Islet of Langerhans (tissue), 1 donor: ENCODE measurements at regions not wholly inside any gene's neighbourhood (a gene's known extent, or its start where the extent isn't known, plus 50 kb on each side); places are given as distances from the start of the nearest gene placed in this dataset.
A peak's percentile ranks its signal among the peaks of the same experiment; 100 is the strongest.
"Not testable (repeated sequence)": the region's sequence is repeated elsewhere in the genome, so short reads cannot be mapped to it uniquely, and the experiment has no call there.

Experiments
- FAIRE-seq: peaks from one replicate; lab custom pipeline; 2011; peaks lifted over from hg19 to GRCh38; lab: Jason Lieb, UNC

GRCh38 chr6:1230689-1231605, 81.0 kb upstream of the FOXQ1 start:
- FAIRE-seq = no peak

- no peak for FAIRE-seq
Observed at GRCh38 chr6:1230281-1230680, 81.6 kb upstream of the FOXQ1 start.

- no peak for FAIRE-seq
Observed at GRCh38 chr6:1229808-1230207, 82.1 kb upstream of the FOXQ1 start.

GRCh38 chr6:1229301-1229700, 82.6 kb upstream of the FOXQ1 start:
- no peak for FAIRE-seq

GRCh38 chr6:1228754-1229191, 83.1 kb upstream of the FOXQ1 start:
- FAIRE-seq = no peak

GRCh38 chr6:1227935-1228753, 83.8 kb upstream of the FOXQ1 start:
- no peak for FAIRE-seq

- FAIRE-seq = no peak
Observed at GRCh38 chr6:1227600-1227934, 84.3 kb upstream of the FOXQ1 start.

GRCh38 chr6:1226277-1227099, 85.4 kb upstream of the FOXQ1 start:
- no peak for FAIRE-seq

- no peak for FAIRE-seq
Observed at GRCh38 chr6:1224514-1224913, 87.4 kb upstream of the FOXQ1 start.

GRCh38 chr6:1222728-1223595, 88.9 kb upstream of the FOXQ1 start:
- no peak for FAIRE-seq

GRCh38 chr6:1217396-1217795, 94.5 kb upstream of the FOXQ1 start:
- FAIRE-seq = no peak

GRCh38 chr6:1216488-1216974, 95.4 kb upstream of the FOXQ1 start:
- FAIRE-seq = peak; percentile 47

- FAIRE-seq = no peak
Observed at GRCh38 chr6:1215884-1216487, 95.9 kb upstream of the FOXQ1 start.

GRCh38 chr6:1215023-1215422, 96.9 kb upstream of the FOXQ1 start:
- FAIRE-seq = no peak

- no peak for FAIRE-seq
Observed at GRCh38 chr6:1212919-1213318, 99.0 kb upstream of the FOXQ1 start.

GRCh38 chr6:1212138-1212537, 99.8 kb upstream of the FOXQ1 start:
- not testable (repeated sequence) for FAIRE-seq

- not testable (repeated sequence) for FAIRE-seq
Observed at GRCh38 chr6:1210631-1211030, 101.3 kb upstream of the FOXQ1 start.

- FAIRE-seq = no peak
Observed at GRCh38 chr6:1208876-1209275, 103.0 kb upstream of the FOXQ1 start.

- FAIRE-seq = no peak
Observed at GRCh38 chr6:1203546-1203945, 108.4 kb upstream of the FOXQ1 start.

GRCh38 chr6:1202201-1202600, 109.7 kb upstream of the FOXQ1 start:
- no peak for FAIRE-seq
